Activated T-helper 17 cell treated with anti-CD3 and anti-CD28 coated beads, Interleukin-2, amount 50 U/mL, for 72 hours (primary cell): ENCODE measurements at regions not wholly inside any gene's neighbourhood (a gene's known extent, or its start where the extent isn't known, plus 50 kb on each side); places are given as distances from the start of the nearest gene placed in this dataset.

ENCODE experiments used
- ATAC-seq: fragments of 150-1000 bp; cut with Tn5 transposase; replicated peaks from 2 replicates; pipeline ENCODE4 v1.10.0; 2021; ENCODE audit warnings: mild to moderate bottlenecking, moderate library complexity
- H3K27ac Mint-ChIP-seq: one replicate; pipeline ENCODE4 v1.8.0; 2022; ENCODE audit warnings: mixed read lengths
- H3K27me3 Mint-ChIP-seq: one replicate; pipeline ENCODE4 v1.8.0; 2022; ENCODE audit warnings: mixed read lengths
- H3K36me3 Mint-ChIP-seq: one replicate; pipeline ENCODE4 v1.8.0; 2022; ENCODE audit warnings: low read depth, mild to moderate bottlenecking, mixed read lengths
- H3K4me1 Mint-ChIP-seq: one replicate; pipeline ENCODE4 v1.8.0; 2022; ENCODE audit warnings: mixed read lengths
- H3K4me3 Mint-ChIP-seq: one replicate; pipeline ENCODE4 v1.8.0; 2022; ENCODE audit warnings: mild to moderate bottlenecking, mixed read lengths
- H3K9me3 Mint-ChIP-seq: one replicate; pipeline ENCODE4 v1.8.0; 2022; ENCODE audit warnings: mixed read lengths

- Mint-ChIP-seq H3K4me3 (no peak overlapping the region), H3K27me3 (no peaks in the 10 kb centered on the region), H3K4me1 (no peaks in the 10 kb centered on the region), H3K9me3 (peaks cover 4% of the 10 kb centered on the region), H3K36me3 (no peaks in the 10 kb centered on the region), H3K27ac (no peak overlapping the region)
- ATAC-seq, result no peak
Measured at GRCh38 chr18:22355598-22355997, 62.1 kb downstream of the CTAGE1 start.

- H3K36me3 Mint-ChIP-seq, result no peaks in the 10 kb centered on the region
- peaks cover 3% of the 10 kb centered on the region for H3K27me3 Mint-ChIP-seq
- peaks cover 4% of the 10 kb centered on the region for H3K9me3 Mint-ChIP-seq
- ATAC-seq, result no peak
- no peak overlapping the region for H3K27ac Mint-ChIP-seq
- H3K4me3 Mint-ChIP-seq, result no peak overlapping the region
- H3K4me1 Mint-ChIP-seq, result no peaks in the 10 kb centered on the region
Measured at GRCh38 chr18:22355069-22355468, 62.6 kb downstream of the CTAGE1 start.

GRCh38 chr18:22349966-22350365 is 67.7 kb downstream of the CTAGE1 start:
- no peaks in the 10 kb centered on the region for H3K36me3 Mint-ChIP-seq
- no peak for ATAC-seq
- H3K4me1 Mint-ChIP-seq, result peaks cover 6% of the 10 kb centered on the region
- H3K4me3 Mint-ChIP-seq, result no peak overlapping the region
- H3K9me3 Mint-ChIP-seq, result peaks cover 4% of the 10 kb centered on the region
- peaks cover 35% of the 10 kb centered on the region for H3K27me3 Mint-ChIP-seq
- no peak overlapping the region for H3K27ac Mint-ChIP-seq

GRCh38 chr18:22349317-22349898 is 68.3 kb downstream of the CTAGE1 start:
- H3K4me1 Mint-ChIP-seq, result peaks cover 6% of the 10 kb centered on the region
- H3K9me3 Mint-ChIP-seq, result peaks cover 4% of the 10 kb centered on the region
- H3K36me3 Mint-ChIP-seq, result no peaks in the 10 kb centered on the region
- peaks cover 35% of the 10 kb centered on the region for H3K27me3 Mint-ChIP-seq
- ATAC-seq, result no peak
- H3K4me3 Mint-ChIP-seq, result peak overlapping the region; percentile 22
- H3K27ac Mint-ChIP-seq, result no peak overlapping the region

- peaks cover 6% of the 10 kb centered on the region for H3K4me1 Mint-ChIP-seq
- peaks cover 4% of the 10 kb centered on the region for H3K9me3 Mint-ChIP-seq
- no peak for ATAC-seq
- H3K36me3 Mint-ChIP-seq, result no peaks in the 10 kb centered on the region
- no peak overlapping the region for H3K27ac Mint-ChIP-seq
- peaks cover 35% of the 10 kb centered on the region for H3K27me3 Mint-ChIP-seq
- peak overlapping the region; percentile 45 for H3K4me3 Mint-ChIP-seq
Measured at GRCh38 chr18:22348521-22349316, 69.0 kb downstream of the CTAGE1 start.

GRCh38 chr18:22347606-22348511 is 69.9 kb downstream of the CTAGE1 start:
- Mint-ChIP-seq H3K27ac (no peak overlapping the region), H3K36me3 (no peaks in the 10 kb centered on the region), H3K27me3 (peaks cover 35% of the 10 kb centered on the region), H3K9me3 (no peaks in the 10 kb centered on the region), H3K4me1 (peaks cover 6% of the 10 kb centered on the region), H3K4me3 (peak overlapping the region; percentile 45)
- ATAC-seq, result no peak

- Mint-ChIP-seq H3K36me3 (no peaks in the 10 kb centered on the region), H3K27ac (no peak overlapping the region), H3K4me3 (no peak overlapping the region), H3K4me1 (peaks cover 6% of the 10 kb centered on the region), H3K27me3 (peaks cover 35% of the 10 kb centered on the region), H3K9me3 (no peaks in the 10 kb centered on the region)
- ATAC-seq, result no peak
Measured at GRCh38 chr18:22346953-22347605, 70.6 kb downstream of the CTAGE1 start.

- no peaks in the 10 kb centered on the region for H3K36me3 Mint-ChIP-seq
- no peak for ATAC-seq
- H3K27ac Mint-ChIP-seq, result no peak overlapping the region
- no peak overlapping the region for H3K4me3 Mint-ChIP-seq
- peaks cover 6% of the 10 kb centered on the region for H3K4me1 Mint-ChIP-seq
- H3K27me3 Mint-ChIP-seq, result peaks cover 35% of the 10 kb centered on the region
- no peaks in the 10 kb centered on the region for H3K9me3 Mint-ChIP-seq
Measured at GRCh38 chr18:22346401-22346952, 71.2 kb downstream of the CTAGE1 start.

- Mint-ChIP-seq H3K36me3 (no peaks in the 10 kb centered on the region), H3K9me3 (no peaks in the 10 kb centered on the region), H3K4me3 (no peak overlapping the region), H3K27me3 (peaks cover 35% of the 10 kb centered on the region), H3K27ac (no peak overlapping the region), H3K4me1 (peaks cover 6% of the 10 kb centered on the region)
- no peak for ATAC-seq
Measured at GRCh38 chr18:22345718-22346117, 72.0 kb downstream of the CTAGE1 start.

GRCh38 chr18:22344908-22345670 is 72.6 kb downstream of the CTAGE1 start:
- H3K4me1 Mint-ChIP-seq, result peaks cover 6% of the 10 kb centered on the region
- ATAC-seq, result peak; percentile 37

GRCh38 chr18:22344445-22344844 is 73.3 kb downstream of the CTAGE1 start:
- H3K9me3 Mint-ChIP-seq, result no peaks in the 10 kb centered on the region
- H3K36me3 Mint-ChIP-seq, result no peaks in the 10 kb centered on the region
- peak; percentile 49 for ATAC-seq
- H3K27me3 Mint-ChIP-seq, result peaks cover 27% of the 10 kb centered on the region
- no peak overlapping the region for H3K27ac Mint-ChIP-seq
- peaks cover 6% of the 10 kb centered on the region for H3K4me1 Mint-ChIP-seq
- H3K4me3 Mint-ChIP-seq, result no peak overlapping the region

More at GRCh38 chr18:22344908-22345670, 72.6 kb downstream of the CTAGE1 start:
- Mint-ChIP-seq H3K4me3 (no peak overlapping the region), H3K27me3 (peaks cover 33% of the 10 kb centered on the region), H3K9me3 (no peaks in the 10 kb centered on the region), H3K36me3 (no peaks in the 10 kb centered on the region), H3K27ac (no peak overlapping the region)

- Mint-ChIP-seq H3K4me3 (no peak overlapping the region), H3K27me3 (peaks cover 21% of the 10 kb centered on the region), H3K36me3 (no peaks in the 10 kb centered on the region), H3K4me1 (peaks cover 6% of the 10 kb centered on the region), H3K27ac (no peak overlapping the region), H3K9me3 (no peaks in the 10 kb centered on the region)
- no peak for ATAC-seq
Measured at GRCh38 chr18:22343613-22344012, 74.1 kb downstream of the CTAGE1 start.

- no peak overlapping the region for H3K4me3 Mint-ChIP-seq
- H3K9me3 Mint-ChIP-seq, result no peaks in the 10 kb centered on the region
- H3K27me3 Mint-ChIP-seq, result peaks cover 18% of the 10 kb centered on the region
- no peak overlapping the region for H3K27ac Mint-ChIP-seq
- no peaks in the 10 kb centered on the region for H3K36me3 Mint-ChIP-seq
- H3K4me1 Mint-ChIP-seq, result peaks cover 6% of the 10 kb centered on the region
- peak; percentile 43 for ATAC-seq
Measured at GRCh38 chr18:22342625-22343024, 75.1 kb downstream of the CTAGE1 start.
